ELF-1 (cell line): ENCODE measurements at regions not wholly inside any gene's neighbourhood (a gene's known extent, or its start where the extent isn't known, plus 50 kb on each side); places are given as distances from the start of the nearest gene placed in this dataset.
"Not testable (repeated sequence)": the region's sequence is repeated elsewhere in the genome, so short reads cannot be mapped to it uniquely, and the experiment has no call there.

ENCODE experiments used
- DNase-seq: peaks from one replicate; pipeline ENCODE4 v3.0.0-alpha.2; 2016; ENCODE audit warnings: low read depth, low spot score

DNA sequence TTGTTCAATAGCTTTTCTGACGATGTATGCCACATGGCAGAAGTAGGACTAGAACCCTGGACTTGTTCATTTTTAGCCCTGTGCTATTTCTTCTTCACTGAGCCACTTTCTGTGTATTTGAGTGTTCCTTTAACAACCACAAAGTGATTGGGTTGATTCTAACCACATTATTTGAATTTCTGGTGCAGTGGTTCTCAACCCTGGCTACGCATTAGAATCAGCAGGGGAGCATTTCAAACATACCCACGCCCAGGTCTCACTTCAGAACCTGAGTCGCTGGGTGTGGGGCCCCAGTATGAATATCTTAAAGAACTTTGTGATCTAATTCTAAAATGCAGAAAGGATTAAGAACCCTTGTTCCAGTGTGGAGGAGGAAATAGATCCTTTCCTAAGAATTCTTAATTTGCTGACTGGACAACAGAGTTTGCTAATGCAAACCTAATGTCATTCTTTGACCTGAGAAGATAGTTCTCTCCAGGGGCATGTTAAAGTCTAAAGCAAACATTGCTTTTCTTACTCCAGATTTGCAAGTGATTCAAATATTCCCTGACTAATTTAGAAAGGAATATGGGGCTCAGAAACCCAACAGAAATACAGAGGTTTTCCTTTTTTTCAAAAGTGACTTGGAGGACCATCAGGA lies 75.4 kb upstream of the GDNF start:
- no peak for DNase-seq

DNA sequence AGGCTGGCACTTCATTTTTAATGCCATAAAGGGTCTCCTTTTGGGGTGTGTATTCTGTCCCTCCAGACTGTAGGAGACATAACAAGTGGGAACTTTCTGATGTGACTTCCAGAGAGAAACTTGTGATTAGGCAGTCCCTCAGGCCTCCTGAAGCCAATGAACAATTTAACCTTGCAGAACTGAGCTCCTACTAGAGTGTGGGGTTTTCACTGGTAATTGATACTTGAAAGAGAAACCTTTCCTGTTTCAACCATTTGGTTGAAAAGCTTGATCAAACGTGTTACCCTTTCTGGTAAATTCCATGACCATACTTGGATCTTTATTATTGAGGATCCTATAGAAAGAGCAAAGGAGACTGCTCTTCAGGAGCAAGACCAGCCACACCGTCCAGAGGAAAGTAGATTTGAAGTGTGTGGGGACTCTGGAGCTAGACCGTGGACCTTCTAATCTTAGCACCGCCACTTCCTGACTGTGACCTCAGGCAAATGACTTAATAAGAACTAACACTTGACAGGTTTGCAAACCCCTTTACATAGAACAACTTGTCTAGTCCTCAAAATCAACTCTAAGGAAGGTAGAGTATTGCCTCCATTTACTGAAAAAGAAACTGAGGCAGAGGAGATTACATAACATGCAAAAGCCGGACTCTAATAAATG lies 69.9 kb upstream of the GDNF start:
- DNase-seq = not testable (repeated sequence)

DNA sequence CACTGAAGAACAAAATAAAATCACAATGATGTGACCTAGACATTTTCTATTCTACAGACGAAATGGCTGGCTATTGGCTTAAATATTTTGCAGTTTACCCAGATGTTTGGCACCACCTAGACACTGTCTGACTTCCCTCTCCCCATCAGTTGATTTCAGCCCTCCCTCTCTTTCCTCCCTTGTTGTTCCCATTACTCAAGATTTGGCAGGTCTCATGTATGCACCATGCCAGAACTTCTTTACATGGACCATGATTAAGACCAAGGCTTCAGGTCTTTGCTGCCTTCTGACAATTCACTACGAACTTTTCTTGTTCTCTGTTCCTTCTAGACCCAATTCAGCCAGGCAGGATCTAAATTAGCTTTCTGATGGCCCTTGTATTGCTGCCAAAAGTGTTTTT lies 66.6 kb upstream of the GDNF start:
- DNase-seq = no peak

DNA sequence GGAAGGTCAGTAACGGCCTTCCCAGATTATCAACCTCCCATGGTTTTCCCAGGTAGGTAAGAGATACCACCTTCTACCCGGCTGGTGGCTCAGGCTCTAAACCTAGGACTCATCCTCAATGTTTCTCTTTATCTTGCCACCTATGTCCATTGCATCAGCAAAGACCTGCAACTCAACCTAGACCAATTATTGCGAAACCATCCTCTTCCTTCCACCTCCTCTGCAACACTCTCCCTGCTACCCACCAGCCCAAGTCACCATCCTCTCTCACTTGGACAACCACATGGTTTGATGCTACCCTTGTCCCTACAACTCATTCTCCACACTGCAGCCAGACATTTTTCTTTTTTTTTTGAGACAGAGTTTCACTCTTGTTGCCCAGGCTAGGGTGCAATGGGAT lies 65.4 kb upstream of the GDNF start:
- DNase-seq = no peak

- DNase-seq = no peak
Measured at GRCh38 chr5:37902323-37902722, 62.5 kb upstream of the GDNF start.

GRCh38 chr5:37900692-37901091 lies 60.9 kb upstream of the GDNF start:
- DNase-seq = peak; percentile 26

DNA sequence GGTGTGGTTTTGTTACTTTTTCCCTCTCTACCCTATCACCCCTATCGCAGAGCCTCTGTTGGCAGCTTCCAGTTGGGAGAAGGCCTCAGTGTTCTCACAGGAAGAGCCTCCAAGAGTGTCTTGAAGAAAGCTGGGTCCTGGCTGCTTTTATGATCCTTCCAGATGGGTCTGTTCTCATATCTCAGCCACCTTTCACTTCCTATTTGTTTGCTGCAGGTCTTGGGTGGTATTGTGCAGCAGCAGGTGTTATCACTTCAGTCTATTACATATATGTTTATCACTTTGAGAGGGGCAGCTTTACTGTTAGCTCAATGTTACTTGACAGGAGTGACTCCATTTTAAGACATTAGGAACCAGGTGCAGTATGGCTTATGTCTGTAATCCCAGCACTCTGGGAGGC lies 59.2 kb upstream of the GDNF start:
- DNase-seq = no peak

DNA sequence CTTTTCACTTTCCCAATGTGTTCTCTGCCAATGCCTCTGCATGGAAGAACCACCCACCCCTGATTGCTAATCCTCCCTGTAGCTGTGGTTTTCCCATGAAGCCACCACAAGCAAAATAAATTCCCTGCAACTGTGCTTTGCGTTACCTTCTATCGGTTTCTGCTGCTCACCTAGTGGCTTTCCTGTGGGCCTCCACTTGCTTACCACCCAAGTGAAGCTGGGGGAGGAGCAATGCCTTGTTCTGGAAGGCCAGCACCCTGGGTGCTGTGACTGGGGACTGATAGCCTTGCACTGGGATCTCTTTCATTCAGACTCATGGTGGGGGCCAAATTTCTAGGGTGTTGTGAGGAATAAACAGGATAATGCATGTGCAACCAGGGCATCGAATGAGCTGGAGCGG lies 56.3 kb upstream of the GDNF start:
- no peak for DNase-seq

DNA sequence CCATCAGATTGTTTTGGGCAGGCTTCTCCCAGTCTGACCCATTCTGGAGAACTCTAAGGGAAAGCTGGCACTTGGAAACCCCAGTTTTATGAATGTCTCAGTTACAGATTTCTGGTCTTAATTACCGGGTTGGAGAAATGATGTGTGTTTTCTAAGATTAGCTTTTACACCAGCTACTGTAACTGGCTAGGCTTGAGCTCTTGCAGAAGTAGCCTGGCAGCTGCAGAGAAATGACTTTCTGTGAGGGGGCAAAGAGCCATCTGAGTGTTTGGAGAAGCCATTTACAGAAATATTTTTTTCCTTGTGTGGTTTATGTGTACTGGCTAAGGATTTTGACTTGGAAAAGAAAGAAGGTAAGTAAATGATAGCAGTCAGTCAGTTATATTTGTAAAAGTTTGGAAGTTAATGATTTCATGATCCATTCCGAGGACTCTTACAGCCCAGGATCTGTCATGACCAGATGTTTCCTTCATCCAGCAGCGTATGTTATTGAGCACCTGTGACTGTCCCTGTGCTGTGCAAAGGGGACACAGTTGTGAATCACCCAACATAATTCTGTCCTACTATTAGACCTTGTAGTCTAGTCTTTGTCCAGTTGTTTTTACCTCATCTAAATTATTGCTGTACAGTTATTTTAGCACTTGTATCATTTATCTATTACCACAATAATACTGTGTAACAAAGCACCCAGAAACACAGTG lies 53.7 kb upstream of the GDNF start:
- DNase-seq = no peak

GRCh38 chr5:37892586-37892985 lies 52.7 kb upstream of the GDNF start:
- DNase-seq = no peak

DNA sequence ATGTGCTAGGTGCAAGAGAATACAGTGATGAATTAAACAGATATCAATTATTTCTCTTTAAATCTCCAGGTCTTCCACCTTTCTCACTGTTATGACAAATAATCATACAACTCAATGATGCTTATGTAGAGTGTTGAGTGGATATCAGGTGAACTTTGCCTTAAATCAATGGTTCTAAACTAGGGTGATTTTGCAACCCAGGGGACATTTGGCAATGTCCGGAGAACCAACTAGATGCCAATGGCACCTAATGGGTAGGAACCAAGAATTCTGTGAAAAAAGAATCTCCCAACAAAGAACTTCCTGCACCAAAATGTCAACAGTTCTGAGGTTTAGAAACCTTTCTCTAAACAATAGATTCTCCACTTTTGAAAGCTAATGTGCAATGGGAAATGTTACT lies 52.0 kb upstream of the GDNF start:
- DNase-seq = no peak

DNA sequence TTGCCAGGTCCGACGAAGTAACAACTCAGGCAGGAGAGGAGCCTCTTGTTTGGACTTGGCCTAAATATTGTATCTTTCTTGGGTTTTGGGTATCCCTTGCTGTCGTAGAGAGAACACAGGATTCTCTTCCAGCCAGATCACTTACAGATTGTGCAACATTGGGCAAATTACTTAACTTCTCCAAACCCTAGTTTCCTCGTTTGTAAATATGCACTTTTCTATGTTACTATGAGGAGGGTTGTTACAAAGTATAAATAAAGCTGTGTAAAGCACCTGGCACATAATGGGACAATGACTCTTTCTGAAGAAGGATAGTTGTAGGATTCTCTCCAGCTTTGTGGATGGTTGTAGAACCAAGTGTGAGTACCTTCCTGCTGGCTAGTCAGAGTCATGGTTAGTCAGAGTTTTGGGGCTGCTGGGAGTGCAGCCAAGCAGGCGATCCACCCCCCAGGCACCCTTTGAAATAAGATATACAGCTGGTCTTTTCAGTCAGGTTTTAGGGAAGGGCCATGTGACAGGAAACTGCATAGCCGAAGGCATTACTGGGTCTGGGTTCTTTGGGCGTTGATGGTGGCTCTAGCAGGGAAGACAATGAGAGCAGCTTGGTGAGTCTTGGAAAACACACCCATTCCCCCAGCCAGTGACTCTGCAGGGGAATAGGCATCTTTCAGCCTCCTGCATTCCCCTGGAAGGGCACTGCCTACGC lies 49.9 kb upstream of the GDNF start:
- peak; percentile 53 for DNase-seq
